Gastroesophageal sphincter (tissue), 4 donors: ENCODE measurements at regions not wholly inside any gene's neighbourhood (a gene's known extent, or its start where the extent isn't known, plus 50 kb on each side); places are given as distances from the start of the nearest gene placed in this dataset.

Source experiments
- ATAC-seq: fragments of 150-250 bp; one replicate; pipeline ENCODE4 v1.9.1; 2016; ENCODE audit warnings: mild to moderate bottlenecking, moderate library complexity
- H3K27ac ChIP-seq, 4 donors: fragments of 200-600 bp; sonication (generic) in 3 of 4; 1 replicate in 3 of 4; 2 replicates in 1 of 4; pipeline ENCODE4 v1.5.1; 2016 to 2019
- H3K27me3 ChIP-seq: fragments of 200-600 bp; sonication (generic); one replicate; pipeline ENCODE4 v1.5.1; 2019
- H3K36me3 ChIP-seq, 2 donors: fragments of 200-600 bp; sonication (generic); one replicate each; pipeline ENCODE4 v1.5.1; 2019; ENCODE audit warnings: control low read depth in 1 of 2
- H3K4me1 ChIP-seq, 3 donors: fragments of 200-600 bp; sonication (generic); 1 replicate in 2 of 3; 2 replicates in 1 of 3; pipeline ENCODE4 v1.5.1; 2016 to 2019; ENCODE audit warnings: control low read depth in 2 of 3
- H3K4me3 ChIP-seq, 2 donors: fragments of 200-600 bp; sonication (generic); one replicate each; pipeline ENCODE4 v1.5.1; 2019; ENCODE audit warnings: mild to moderate bottlenecking in 1 of 2, moderate library complexity in 1 of 2
- H3K9me3 ChIP-seq, 3 donors: fragments of 200-600 bp; sonication (generic); one replicate each; pipeline ENCODE4 v1.5.1; 2017 to 2019; ENCODE audit warnings: control low read depth in 2 of 3
- EP300 ChIP-seq: sonication (generic); formaldehyde crosslinking; IDR thresholded peaks from one replicate; pipeline ENCODE4 v1.6.1; 2017; ENCODE audit warnings: antibody characterized with exemption, mild to moderate bottlenecking
- POLR2A ChIP-seq, 2 donors: fragments of 450-650 bp; IDR thresholded peaks; one replicate each; pipeline ENCODE4 v1.6.1; 2017; ENCODE audit warnings: antibody characterized with exemption in 2 of 2, mild to moderate bottlenecking in 2 of 2, moderate library complexity in 1 of 2
- POLR2AphosphoS5 ChIP-seq: sonication (generic); formaldehyde crosslinking; IDR thresholded peaks from one replicate; pipeline ENCODE4 v1.6.1; 2017; ENCODE audit warnings: antibody characterized with exemption
- WGBS, 2 donors: methylation state at CpG; one replicate each; pipeline ENCODE4 v1.1.5; 2018; ENCODE audit warnings: low coverage in 1 of 2; 5-methylcytosine and 5-hydroxymethylcytosine counted together
- TF ChIP-seq, protein P1 (sequence below), 4 experiments: fragments of 200-600 bp in 2 of 4; fragments of 450-650 bp in 2 of 4; sonication (generic) in 1 of 4; IDR thresholded peaks; one replicate each; pipeline ENCODE4 v1.5.1; 2017 to 2019; ENCODE audit warnings: antibody characterized with exemption in 4 of 4, mild to moderate bottlenecking in 2 of 4, moderate library complexity in 2 of 4

DNA sequence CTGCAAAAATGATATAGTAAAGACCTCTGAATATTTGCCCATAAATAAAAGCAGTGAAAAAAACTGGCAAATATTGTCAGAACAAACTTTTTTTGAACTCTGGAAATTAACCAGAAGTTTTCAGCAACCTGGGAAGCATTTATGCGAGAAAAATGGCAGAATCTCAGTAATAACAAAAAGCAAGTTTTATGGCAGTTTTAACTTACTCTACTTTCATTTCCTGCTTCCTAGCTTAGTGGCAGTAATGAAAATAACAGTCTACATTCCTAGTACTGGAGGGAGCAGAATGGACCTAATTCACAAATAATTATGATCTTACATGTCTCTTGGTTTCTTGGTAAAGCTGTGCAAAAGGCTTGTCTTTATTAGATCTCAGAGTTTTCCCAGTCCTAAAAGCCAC, 460.1 kb downstream of the NAF1 start:
- no peak for TF ChIP-seq POLR2AphosphoS5
- TF ChIP-seq, protein P1, sequence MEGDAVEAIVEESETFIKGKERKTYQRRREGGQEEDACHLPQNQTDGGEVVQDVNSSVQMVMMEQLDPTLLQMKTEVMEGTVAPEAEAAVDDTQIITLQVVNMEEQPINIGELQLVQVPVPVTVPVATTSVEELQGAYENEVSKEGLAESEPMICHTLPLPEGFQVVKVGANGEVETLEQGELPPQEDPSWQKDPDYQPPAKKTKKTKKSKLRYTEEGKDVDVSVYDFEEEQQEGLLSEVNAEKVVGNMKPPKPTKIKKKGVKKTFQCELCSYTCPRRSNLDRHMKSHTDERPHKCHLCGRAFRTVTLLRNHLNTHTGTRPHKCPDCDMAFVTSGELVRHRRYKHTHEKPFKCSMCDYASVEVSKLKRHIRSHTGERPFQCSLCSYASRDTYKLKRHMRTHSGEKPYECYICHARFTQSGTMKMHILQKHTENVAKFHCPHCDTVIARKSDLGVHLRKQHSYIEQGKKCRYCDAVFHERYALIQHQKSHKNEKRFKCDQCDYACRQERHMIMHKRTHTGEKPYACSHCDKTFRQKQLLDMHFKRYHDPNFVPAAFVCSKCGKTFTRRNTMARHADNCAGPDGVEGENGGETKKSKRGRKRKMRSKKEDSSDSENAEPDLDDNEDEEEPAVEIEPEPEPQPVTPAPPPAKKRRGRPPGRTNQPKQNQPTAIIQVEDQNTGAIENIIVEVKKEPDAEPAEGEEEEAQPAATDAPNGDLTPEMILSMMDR (IDR thresholded peaks at IDR 0.05): no peak
- no peak for TF ChIP-seq POLR2A (IDR thresholded peaks at IDR 0.05)
- TF ChIP-seq EP300: no peak
- no peaks in the 10 kb centered on the region for H3K36me3 ChIP-seq
- 56 to 73% methylated on average over 1 of the region's 1 CpG for WGBS, 2 donors
- no peak overlapping the region for H3K27ac ChIP-seq
- no peak overlapping the region for H3K4me3 ChIP-seq
- H3K4me1 ChIP-seq: no peaks in the 10 kb centered on the region
- no peaks in the 10 kb centered on the region for H3K27me3 ChIP-seq
- no peaks in the 10 kb centered on the region for H3K9me3 ChIP-seq
- ATAC-seq: no peak

DNA sequence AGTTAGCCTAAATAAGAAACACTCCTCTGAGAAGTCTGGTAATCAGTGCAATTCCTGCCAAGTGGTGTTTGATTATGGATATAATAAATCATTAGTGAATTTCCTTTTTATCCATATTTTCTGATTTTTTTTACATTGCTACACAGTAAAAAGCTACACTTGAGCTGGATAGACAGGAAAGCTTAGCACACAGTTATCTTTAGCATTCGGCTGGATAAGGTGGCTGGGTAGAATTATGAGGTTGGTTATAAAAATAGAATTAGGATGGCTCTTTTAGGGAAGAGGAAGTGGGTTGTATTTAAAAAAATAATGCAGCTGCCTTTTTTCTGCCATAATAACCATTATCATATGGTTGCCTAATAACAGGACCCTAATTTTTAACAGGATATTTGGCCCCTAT, 460.6 kb downstream of the NAF1 start:
- no peak for ATAC-seq
- no peak for TF ChIP-seq POLR2AphosphoS5
- TF ChIP-seq, protein P1 (IDR thresholded peaks at IDR 0.05): no peak
- TF ChIP-seq POLR2A (IDR thresholded peaks at IDR 0.05): no peak
- TF ChIP-seq EP300: no peak
- Histone ChIP-seq H3K36me3 (no peaks in the 10 kb centered on the region), H3K27ac (no peak overlapping the region), H3K9me3 (no peaks in the 10 kb centered on the region), H3K4me3 (no peak overlapping the region), H3K27me3 (no peaks in the 10 kb centered on the region), H3K4me1 (no peaks in the 10 kb centered on the region)
- 17 to 83% methylated on average over 1 of the region's 1 CpG for WGBS, 2 donors

DNA sequence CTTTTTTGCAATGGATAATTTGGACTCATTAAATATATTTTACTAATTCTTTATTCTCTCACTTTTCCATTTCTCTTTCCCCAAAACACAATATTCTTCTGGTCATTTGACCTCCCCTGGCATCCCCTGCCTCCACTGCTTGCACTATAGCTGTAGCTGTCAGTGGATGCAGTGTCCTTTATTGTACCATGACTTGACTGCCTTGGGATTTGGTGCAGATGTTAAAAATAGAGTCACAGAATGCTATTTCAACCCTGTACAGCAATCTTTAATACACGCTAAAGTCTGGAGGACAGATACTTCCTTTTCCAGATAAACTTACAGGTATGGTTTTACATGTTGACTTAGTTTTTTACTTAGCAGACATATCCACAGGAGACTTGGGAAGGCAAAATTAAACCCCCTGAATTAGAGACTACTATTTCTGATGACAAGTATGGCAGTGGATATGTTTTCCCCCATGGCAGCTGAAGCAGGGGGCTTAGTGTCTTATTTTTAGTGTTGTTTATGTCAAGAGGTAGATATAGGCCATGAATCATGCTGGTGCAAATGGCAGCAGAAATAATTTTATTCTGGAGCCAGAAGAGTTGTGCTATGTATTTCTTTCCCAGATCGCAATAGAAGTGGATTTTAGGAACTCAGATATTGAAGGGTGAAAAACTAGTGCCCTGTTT, 461.4 kb downstream of the NAF1 start:
- H3K27me3 ChIP-seq: no peaks in the 10 kb centered on the region
- ATAC-seq: no peak
- H3K4me3 ChIP-seq: no peak overlapping the region
- no peaks in the 10 kb centered on the region for H3K36me3 ChIP-seq
- 47 to 75% methylated on average over 2 of the region's 2 CpGs for WGBS, 2 donors
- H3K9me3 ChIP-seq: no peaks in the 10 kb centered on the region
- no peak overlapping the region for H3K27ac ChIP-seq
- no peaks in the 10 kb centered on the region for H3K4me1 ChIP-seq
- no peak for TF ChIP-seq POLR2AphosphoS5
- TF ChIP-seq, protein P1 (IDR thresholded peaks at IDR 0.05): no peak
- TF ChIP-seq EP300: no peak
- no peak for TF ChIP-seq POLR2A (IDR thresholded peaks at IDR 0.05)

DNA sequence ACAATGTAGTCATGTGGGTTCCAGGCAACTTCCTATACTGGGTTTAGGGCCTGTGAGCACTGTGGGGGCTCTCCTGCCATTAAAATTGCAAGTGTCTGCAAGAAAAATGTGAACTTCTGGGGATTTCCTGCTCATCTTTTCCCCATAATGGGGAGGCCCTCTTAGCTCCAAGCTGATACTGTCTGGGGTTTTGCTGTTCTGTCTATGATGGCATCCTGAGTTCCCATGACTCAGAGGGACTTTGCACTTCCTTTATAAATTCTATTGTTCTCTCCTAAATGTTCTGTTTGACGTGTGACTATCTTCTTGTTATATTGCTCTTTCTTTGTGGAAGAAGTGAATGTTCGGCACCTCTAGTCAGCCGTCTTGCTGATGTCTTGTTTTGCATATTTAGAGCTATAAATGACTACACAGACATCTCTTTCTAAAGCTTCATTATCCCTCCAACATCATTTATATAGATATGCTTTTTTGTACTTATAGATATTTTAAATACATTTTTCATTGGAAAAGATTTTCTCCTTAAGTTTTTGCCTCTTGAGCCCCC, 465.8 kb downstream of the NAF1 start:
- H3K4me1 ChIP-seq: no peaks in the 10 kb centered on the region
- 66 to 86% methylated on average over 3 of the region's 3 CpGs for WGBS, 2 donors

More for the DNA sequence above, 465.8 kb downstream of the NAF1 start:
- no peak for TF ChIP-seq EP300
- TF ChIP-seq, protein P1 (IDR thresholded peaks at IDR 0.05): no peak
- TF ChIP-seq POLR2AphosphoS5: no peak
- TF ChIP-seq POLR2A (IDR thresholded peaks at IDR 0.05): no peak
- Histone ChIP-seq H3K27me3 (no peaks in the 10 kb centered on the region), H3K4me3 (no peak overlapping the region), H3K27ac (no peak overlapping the region), H3K9me3 (no peaks in the 10 kb centered on the region), H3K36me3 (no peaks in the 10 kb centered on the region)
- ATAC-seq: no peak
